Peyer's patch (tissue), 4 donors: ENCODE measurements at regions not wholly inside any gene's neighbourhood (a gene's known extent, or its start where the extent isn't known, plus 50 kb on each side); places are given as distances from the start of the nearest gene placed in this dataset.

Experiments
- POLR2A ChIP-seq, 2 donors: fragments of 450-650 bp; IDR thresholded peaks; one replicate each; pipeline ENCODE4 v1.5.1; 2017; ENCODE audit warnings: antibody characterized with exemption in 2 of 2, mild to moderate bottlenecking in 2 of 2, moderate library complexity in 2 of 2
- TF ChIP-seq, protein P1 (sequence below), 6 experiments: fragments of 450-650 bp in 4 of 6; fragments of 200-600 bp in 2 of 6; sonication (generic) in 1 of 6; IDR thresholded peaks; one replicate each; pipeline ENCODE4 v1.5.1; 2017 to 2019; ENCODE audit warnings: antibody characterized with exemption in 6 of 6, mild to moderate bottlenecking in 3 of 6, moderate library complexity in 1 of 6

DNA sequence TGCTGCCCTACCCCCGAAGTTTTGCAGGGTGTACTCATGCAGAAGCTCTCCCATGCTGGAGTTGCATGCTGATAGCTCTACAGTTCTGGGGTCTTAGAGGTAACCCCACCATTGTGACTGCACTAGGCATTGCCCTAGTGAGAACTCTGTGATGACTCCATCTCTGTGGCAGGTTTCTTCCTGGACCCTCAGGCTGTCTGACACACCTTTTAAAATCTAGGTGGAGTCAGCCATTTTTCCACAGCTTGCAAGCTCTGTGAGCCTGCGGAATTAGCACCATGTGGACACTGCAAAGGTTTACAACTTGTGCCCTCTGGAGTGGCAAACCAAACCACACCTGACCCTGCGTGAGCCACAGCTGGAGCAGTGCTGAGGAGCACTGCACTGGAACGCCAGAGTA, 636.2 kb upstream of the SPRY2 start:
- TF ChIP-seq, protein P1, sequence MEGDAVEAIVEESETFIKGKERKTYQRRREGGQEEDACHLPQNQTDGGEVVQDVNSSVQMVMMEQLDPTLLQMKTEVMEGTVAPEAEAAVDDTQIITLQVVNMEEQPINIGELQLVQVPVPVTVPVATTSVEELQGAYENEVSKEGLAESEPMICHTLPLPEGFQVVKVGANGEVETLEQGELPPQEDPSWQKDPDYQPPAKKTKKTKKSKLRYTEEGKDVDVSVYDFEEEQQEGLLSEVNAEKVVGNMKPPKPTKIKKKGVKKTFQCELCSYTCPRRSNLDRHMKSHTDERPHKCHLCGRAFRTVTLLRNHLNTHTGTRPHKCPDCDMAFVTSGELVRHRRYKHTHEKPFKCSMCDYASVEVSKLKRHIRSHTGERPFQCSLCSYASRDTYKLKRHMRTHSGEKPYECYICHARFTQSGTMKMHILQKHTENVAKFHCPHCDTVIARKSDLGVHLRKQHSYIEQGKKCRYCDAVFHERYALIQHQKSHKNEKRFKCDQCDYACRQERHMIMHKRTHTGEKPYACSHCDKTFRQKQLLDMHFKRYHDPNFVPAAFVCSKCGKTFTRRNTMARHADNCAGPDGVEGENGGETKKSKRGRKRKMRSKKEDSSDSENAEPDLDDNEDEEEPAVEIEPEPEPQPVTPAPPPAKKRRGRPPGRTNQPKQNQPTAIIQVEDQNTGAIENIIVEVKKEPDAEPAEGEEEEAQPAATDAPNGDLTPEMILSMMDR (IDR thresholded peaks at IDR 0.05), result no peak
- TF ChIP-seq POLR2A (IDR thresholded peaks at IDR 0.05), result no peak
